RCC 7860 (cell line): ENCODE measurements at regions not wholly inside any gene's neighbourhood (a gene's known extent, or its start where the extent isn't known, plus 50 kb on each side); places are given as distances from the start of the nearest gene placed in this dataset.

Experiments
- DNase-seq: peaks from one replicate; pipeline ENCODE4 v3.0.0-alpha.2; 2015; ENCODE audit warnings: low spot score
- FAIRE-seq: peaks from 2 replicates; lab custom pipeline; 2012; peaks lifted over from hg19 to GRCh38; lab: Jason Lieb, UNC

DNA sequence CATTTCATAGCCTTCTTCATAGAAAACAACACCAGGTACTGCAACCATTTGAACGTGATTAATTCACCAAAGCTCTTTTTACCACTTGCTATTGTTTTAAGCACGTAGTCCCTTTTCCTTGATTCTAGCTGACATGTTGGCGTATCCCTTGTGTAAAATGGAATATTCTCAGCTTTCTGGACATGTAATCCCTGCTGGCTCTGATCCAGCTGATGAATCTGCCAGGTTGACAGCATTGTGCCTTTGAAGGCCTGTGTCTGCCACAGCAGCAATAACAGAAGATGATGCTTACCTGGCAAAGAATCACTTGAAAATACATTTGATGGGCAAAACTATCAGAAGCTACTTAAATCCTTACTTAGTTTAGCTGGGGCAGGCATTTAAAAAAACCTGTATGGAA is 81.0 kb upstream of the CCDC150 start:
- DNase-seq: no peak
- no peak for FAIRE-seq

DNA sequence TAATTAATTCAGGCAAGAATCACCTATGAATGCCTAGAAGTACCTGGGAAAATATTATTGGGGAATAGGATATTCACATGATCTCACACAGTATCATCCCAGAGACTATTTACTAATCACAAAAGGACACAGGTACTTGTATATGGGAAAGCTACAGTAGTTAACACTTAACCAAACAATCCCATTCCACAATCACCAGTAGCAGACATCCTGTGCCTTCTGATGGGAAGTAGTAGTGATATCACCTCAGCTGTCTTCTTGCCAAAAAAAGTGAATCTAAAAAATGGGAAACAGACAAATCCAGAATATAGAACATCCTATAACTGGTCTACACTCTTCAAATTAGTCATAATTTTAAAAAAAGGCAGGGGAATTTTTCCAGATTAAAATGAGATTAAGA is 75.6 kb upstream of the CCDC150 start:
- FAIRE-seq: no peak
- no peak for DNase-seq

DNA sequence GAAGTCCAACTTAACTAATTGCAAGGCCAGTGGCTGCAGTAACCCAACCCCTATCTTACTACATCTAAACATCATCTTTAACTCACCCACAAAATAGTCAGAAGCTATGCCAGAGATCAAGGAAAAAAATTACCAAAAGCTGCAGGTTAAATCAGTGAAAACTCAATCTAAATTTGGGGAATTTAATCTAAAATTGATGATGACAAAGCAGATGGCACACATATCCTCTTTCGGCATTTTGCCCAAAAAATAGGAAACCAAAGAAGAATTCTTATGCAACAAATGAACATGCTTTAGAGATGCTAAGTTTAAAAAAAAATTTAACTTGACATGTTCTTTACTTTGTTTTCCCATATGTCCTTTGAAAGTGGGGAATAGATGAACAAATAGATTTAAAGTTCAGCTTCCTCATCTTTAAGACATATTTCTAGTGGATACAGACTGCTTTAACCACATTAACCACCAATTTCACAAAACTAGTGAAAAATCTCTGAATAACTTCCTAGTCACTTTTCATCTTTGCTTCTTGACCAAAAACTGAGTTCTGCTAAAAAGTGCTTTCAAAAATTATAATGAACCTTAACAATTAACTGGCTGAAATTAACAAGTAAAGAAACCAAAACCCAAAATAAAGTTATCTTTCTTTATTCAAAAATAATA is 74.3 kb upstream of the CCDC150 start:
- DNase-seq: no peak
- peak; percentile 42 for FAIRE-seq

DNA sequence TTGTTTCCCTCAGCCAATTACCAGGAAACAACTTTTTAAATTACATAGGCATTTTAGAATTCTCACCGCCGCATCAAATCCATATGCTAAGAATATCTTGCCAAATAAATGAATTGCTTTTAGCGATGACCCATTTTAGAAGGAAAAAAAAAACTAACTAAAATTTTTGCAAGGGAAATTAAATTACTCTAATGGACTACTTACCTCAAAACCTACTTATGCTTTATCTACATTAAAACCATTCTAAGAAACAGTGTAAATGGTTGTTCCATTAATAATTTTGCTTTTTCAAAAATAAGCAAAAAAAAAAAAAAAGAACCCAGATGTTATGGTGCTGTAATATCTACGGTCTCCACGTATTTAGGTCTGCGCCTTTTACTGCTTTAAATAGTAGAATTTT is 73.5 kb upstream of the CCDC150 start:
- no peak for FAIRE-seq
- DNase-seq: no peak

DNA sequence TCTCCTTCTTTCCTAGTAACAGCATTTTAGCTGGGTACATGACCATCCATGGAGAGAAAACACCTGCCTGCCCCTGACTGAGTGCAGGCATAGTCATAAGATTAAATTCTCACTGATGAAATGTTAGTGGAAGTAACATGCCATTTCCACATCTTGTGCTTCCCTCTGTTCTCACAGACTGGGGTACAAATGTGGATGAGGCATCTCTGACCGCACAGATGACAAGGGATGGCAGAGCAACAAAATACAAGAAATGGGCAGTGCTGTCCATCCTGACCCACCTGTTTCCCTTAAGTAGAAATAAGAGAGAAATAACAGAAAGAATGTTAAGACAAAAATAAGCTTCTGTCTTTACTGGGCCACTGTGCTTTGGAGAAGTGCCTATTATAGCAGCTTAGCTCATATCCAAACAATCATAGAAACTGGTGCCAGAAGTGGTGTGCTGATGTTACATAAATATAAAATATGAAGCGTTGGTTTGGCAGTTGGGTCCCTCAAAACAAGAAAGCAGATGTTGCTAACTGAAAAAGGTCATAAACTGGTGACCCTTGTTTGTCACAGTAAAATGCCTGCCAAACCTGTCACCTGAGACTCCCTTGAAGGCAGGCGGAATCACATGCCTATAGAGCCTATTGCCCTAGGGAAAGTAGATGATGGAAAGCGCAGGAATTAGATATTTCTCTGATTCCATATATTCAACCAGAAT is 72.4 kb upstream of the CCDC150 start:
- FAIRE-seq (no peak), DNase-seq (no peak)

DNA sequence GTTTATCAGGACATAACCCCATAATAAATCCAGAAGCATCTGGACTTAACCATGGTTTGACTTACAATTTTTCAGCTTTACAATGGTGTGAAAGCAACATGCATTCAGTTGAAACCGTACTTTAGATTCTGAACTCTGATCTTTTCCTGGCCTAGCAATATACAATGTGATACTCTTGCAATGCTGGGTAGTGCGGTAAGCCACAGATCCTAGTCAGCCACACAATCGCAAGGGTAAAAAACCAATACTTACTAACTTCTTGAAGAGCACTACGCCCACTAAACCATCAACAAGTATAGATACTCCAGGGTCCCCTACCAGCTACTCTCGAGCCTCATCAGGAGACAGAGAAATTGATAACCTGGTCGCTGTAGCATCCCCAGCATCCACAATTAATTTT is 71.0 kb upstream of the CCDC150 start:
- FAIRE-seq (no peak), DNase-seq (no peak)

DNA sequence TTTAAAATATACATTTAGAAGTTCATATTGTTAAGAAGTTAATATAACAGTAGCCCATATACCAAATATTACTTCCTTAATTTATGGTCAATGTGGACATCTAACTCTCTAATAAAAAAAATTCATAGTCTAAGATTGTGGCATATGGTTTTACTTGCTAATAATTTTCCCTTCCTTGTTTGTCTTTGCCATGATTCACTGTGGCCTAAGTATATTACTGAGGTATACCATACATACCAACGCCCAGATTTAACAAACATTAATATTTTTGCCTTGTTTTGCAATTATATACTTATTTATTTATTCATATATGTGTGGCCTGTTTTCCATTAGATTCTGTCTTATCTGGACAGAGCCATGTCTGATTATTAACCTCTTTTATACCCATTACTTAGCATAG is 54.6 kb upstream of the CCDC150 start:
- DNase-seq: no peak
- no peak for FAIRE-seq

DNA sequence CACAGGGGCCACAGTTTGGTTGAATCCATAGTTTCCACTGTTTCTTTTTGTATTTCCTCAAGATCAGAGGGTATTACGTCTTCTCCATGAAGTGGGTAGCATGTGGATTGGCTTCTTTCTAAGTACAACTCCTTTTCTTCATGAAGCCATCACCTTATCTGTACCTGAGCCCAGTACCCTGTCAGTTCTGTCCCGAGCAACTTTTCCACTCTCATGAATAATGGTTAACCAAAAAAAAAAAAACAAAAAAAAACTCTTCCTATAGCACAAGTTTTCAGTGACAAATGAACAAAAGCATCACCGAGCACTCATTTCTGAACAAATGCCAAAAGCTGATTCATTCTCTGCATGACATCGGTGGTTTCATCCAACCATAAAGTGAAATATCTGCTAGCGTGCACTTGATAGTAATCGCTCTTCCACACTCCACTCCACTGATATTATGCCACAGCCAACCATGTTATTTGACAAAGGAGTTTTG is 53.0 kb upstream of the CCDC150 start:
- FAIRE-seq (peak; percentile 98), DNase-seq (peak; percentile 90)

DNA sequence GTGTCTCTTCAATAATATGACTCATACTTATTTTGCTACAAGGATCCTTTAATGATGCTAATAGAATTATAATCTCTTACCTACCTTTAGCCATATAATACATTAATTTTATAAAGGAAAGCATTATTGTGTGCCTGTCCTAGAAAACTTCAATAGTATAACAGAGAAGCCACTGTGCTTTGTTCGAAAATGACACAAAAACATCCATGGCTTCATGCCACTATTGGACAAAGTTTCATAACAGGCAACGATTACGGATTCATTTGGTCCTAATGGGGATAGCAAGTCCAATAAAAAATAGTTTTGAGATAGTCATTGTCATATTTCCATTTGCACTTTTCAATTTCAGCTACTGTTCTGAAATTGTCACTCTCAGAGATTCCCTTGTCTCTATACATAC is 52.5 kb upstream of the CCDC150 start:
- no peak for DNase-seq
- FAIRE-seq: no peak

DNA sequence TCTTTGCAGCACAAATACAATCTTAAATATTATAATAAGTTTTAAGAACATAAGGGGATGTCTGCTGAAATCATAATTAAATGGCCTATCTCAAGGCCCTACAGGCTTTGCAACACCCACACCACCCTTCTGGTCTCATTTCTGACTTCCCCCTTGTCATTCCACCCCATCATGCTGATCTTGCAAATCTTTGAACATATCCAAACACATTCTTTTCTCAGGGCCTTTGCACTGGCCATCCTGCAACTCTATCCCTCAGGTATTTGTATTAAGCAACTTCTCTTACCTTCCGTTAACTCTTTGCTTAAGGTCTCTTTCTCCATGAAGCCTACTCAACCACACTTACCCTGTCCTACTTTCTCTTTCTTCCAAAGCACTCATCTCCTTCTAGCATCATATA is 51.8 kb upstream of the CCDC150 start:
- no peak for FAIRE-seq
- no peak for DNase-seq

DNA sequence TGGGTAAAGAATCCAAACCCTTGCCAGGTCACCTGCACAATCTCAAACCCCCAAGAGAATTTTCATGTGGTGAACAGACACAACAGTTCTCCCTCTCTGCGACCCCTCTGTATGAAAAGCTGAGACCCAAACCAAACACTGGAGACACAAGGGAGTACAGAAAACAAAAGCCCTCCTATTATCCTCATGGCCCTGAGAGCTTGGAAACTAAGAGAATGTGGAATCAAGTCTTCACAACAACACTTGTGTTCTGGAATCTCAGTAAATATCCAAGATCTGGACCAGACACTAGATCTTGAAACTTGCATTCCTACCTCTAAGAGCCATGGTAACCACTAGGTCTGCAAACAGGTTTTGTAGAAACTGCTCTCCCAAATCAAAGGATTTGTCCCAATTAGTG is 50.1 kb upstream of the CCDC150 start:
- DNase-seq (no peak), FAIRE-seq (no peak)
